ENCODE measurements at regions not wholly inside any gene's neighbourhood (a gene's known extent, or its start where the extent isn't known, plus 50 kb on each side); places are given as distances from the start of the nearest gene placed in this dataset.

- no peak for TF ChIP-seq EZH2 (optimal IDR thresholded peaks at IDR 0.05; ENCODE audit: low read depth, low read length)
- TF ChIP-seq, protein P1, sequence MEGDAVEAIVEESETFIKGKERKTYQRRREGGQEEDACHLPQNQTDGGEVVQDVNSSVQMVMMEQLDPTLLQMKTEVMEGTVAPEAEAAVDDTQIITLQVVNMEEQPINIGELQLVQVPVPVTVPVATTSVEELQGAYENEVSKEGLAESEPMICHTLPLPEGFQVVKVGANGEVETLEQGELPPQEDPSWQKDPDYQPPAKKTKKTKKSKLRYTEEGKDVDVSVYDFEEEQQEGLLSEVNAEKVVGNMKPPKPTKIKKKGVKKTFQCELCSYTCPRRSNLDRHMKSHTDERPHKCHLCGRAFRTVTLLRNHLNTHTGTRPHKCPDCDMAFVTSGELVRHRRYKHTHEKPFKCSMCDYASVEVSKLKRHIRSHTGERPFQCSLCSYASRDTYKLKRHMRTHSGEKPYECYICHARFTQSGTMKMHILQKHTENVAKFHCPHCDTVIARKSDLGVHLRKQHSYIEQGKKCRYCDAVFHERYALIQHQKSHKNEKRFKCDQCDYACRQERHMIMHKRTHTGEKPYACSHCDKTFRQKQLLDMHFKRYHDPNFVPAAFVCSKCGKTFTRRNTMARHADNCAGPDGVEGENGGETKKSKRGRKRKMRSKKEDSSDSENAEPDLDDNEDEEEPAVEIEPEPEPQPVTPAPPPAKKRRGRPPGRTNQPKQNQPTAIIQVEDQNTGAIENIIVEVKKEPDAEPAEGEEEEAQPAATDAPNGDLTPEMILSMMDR (IDR thresholded peaks at IDR 0.05; ENCODE audit: low read length), result no peak
These were observed 383.8 kb upstream of the CITED2 start for GRCh38 chr6:139758209-139758611.
